CD4-positive, alpha-beta T cell treated with Interleukin-15 for 4 hours (primary cell): ENCODE measurements at regions not wholly inside any gene's neighbourhood (a gene's known extent, or its start where the extent isn't known, plus 50 kb on each side); places are given as distances from the start of the nearest gene placed in this dataset.
"Not testable (repeated sequence)": the region's sequence is repeated elsewhere in the genome, so short reads cannot be mapped to it uniquely, and the experiment has no call there.

Source experiments
- DNase-seq: peaks from one replicate; pipeline ENCODE4 v3.0.0-alpha.2; 2020; ENCODE audit warnings: low spot score

- DNase-seq: not testable (repeated sequence)
These were observed 142.1 kb downstream of the SPATA31A6 start for GRCh38 chr9:42325561-42325960.

DNA sequence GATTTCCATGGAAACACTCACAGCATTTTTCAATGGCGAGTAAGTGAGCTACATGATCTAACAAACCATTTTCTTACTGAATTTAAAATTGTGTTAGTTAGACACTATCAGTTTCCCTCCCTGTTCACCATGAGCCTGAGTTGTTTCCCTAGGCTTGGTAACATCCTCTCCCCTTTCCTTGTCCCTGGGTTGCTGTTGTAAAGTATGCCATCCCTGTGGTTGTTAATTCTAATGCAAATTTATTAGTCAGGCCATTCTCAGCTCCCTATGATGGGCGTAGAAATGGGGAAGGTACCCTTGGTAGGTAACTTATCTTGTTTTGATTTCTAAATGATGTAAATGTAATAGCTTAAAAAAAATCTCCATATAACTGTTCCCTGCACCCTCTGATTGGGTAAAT, 143.0 kb downstream of the SPATA31A6 start:
- not testable (repeated sequence) for DNase-seq

DNA sequence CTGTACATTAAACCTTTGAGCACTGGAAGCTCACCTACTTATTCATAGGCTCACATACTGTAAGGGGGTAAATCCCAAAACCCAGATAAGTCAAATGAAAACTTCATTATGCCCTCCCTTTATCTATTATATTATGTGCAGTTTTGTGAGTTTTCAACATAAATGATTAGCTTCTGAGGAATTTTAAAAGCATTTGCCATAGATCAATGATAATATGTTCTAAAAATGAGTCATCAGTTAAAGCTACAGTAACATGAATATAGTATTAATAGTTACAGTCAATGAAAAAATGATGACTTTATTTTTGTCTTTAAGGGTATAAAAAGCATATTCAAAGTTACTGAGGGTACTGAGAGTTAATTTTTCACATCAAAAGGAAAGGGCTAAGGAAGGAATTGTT, 151.9 kb downstream of the SPATA31A6 start:
- not testable (repeated sequence) for DNase-seq

DNA sequence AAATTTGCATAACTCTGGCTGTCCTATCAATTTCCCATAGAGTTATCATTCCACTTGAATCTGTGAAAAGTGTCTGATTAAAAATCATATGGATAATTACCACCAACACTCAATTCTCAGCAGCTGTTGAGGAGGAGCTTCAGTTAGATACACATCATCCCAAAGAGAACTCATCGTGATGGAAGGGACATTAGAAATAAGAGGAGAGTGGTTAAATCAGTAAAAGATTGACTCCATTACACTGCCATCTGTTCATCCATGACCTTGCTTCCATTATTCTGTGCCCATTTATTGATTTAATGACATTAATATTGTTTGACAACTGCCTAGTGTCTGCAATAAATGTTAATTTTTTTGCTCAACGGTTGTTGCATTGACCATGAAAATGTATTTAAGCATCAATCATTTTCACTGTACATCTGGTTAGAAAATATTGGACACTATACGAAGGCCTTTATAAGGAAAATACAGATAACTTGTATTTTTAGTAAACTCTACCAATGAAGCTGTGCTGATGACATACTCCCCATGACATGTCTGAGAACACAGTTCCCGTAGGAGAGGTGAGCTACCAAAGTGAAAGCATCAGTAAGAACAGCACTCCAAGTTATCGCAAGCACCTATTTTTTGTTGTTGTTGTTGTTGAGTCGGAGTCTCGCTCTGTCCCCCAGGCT, 152.7 kb downstream of the SPATA31A6 start:
- not testable (repeated sequence) for DNase-seq

DNA sequence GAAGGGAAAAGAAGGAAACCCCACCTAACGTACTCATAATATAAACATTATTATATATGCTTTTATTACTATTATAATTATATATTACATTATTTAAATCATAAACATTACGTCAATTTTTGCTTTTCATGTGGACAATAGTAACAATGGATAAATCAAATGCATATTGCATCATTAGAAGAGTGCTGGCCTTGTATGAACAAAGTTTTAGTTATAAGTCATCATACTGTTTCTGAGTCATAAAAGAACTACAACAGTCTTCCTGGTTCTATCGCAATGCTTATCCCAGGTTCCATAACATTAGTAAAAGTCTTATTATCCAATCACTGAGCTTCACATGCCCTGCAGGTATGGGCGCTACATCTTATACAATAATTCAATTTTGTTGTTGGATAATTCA, 154.8 kb downstream of the SPATA31A6 start:
- DNase-seq: not testable (repeated sequence)

- DNase-seq: not testable (repeated sequence)
These were observed 156.4 kb downstream of the SPATA31A6 start for GRCh38 chr9:42339671-42340434.

- not testable (repeated sequence) for DNase-seq
These were observed 156.9 kb downstream of the SPATA31A6 start for GRCh38 chr9:42340435-42340723.

GRCh38 chr9:42341860-42342259, 158.4 kb downstream of the SPATA31A6 start:
- DNase-seq: not testable (repeated sequence)

DNA sequence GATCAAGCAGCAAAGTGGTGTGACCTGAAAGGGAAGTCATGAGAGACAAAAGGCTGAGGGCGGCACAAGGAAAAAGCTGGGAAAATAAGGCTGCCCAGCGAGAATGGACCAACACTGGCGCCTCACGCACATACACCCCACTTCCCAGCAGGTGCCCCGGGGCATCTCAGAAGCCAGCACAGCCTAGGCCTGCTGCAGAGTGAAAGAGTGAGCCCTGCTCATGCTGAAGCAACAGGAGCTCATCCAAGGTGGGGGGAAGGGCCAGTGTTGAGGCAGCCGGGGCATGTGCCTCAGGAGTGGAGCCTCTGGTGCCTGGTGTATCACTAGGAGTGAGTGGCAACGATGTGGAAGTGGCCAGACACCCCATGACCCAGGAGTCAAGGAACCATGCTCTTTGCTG, 158.8 kb downstream of the SPATA31A6 start:
- not testable (repeated sequence) for DNase-seq

DNA sequence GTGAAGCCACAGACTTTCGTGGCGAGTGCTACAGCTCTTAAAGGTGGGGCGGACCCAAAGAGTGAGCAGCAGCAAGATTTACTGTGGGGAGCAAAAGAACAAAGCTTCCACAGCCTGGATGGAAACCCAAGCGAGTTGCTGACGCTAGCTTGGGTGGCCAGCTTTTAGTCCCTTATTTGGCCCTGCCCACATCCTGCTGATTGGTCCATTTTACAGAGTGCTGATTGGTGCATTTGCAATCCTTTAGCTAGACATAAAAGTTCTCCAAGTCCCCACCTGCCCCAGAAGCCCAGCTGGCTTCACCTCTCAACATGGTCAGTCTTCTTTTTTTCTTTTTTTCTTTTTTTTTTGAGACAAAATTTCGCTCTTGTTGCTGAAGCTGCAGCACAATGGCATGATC, 161.0 kb downstream of the SPATA31A6 start:
- DNase-seq: not testable (repeated sequence)

DNA sequence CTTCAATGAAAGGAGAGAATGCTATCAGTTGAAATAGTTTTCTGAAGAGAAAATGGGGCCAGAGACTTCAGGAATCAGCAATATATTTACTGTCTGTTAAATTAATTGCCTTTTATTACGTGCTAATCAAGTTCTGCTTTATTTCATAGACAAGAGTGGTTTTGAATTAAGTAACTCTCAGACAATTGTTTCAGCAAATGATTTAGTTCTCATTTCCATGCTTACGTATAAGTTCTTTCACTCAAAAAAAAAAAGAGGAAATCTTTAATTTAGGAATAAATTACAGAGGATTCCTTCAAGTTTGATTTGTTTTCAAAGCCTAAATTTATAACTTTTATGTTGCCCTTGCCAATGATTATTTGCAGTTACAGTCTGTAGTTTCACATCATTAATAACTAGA, 163.5 kb downstream of the SPATA31A6 start:
- not testable (repeated sequence) for DNase-seq

DNA sequence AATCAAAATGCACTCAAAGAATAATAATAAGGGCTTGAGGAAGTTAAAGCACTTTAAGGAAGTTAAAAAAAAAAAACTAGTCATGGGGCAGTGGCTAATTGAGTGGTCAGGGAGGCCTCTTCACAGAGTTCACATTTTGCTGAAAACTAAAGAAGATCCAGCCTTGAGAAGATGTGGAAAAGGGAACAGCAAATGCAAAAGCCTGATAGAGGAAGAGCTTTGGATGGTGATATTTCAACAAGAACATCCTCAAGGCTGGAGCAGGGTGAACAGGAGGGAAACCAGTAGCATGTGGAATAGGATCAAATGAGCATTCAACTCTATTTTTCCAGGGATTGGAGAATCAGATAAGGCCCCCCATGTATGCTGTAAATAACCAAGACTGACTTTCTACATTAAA, 165.7 kb downstream of the SPATA31A6 start:
- DNase-seq: not testable (repeated sequence)

DNA sequence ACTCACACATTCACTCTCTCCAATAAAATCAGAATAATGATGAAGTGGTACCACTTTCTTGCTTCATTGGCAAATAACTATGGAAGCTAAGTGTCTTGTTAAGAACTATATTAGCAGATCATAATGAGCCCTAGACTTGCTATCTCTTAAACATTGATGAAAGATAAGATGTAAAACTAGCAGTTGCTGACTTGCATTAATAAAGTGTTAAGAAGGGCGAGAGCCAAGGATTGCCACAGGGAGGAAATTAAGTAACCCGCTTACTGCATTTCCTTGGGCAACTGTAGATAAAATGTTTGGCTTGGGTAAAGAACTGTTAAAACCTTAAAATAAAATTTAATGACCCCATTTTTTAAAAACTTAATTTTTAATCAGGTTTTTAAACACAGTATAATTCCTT, 167.0 kb downstream of the SPATA31A6 start:
- DNase-seq: not testable (repeated sequence)

GRCh38 chr9:42357604-42358373, 174.3 kb downstream of the SPATA31A6 start:
- not testable (repeated sequence) for DNase-seq

DNA sequence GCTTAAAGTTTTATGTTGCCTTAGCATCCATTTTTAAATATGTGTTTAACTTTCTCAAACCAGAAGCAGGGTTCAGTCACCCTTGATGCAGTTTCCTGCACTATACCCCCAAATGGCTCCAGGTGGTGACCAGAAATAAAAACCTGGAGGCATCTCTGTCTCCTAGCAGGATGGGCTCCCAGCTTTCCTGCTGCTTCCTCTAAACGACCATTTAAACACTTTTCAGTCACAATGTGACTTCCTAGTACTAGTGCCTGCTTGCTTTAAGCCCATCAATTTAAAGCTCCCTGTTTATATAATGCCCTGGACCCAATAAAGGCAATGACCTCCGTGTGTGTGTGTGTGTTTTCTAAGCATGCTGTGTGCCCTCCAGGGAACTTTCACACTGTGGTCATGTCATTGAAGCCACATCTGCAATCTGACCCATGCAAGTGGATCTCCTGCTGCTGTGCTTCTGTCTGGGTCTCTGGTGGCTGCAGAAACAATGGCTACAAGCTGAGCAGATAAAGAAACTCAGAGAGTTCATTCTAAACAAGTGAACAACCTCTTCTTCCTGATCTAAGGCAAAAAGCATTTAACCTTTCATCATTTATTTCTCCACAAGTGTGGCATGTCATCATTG, 175.3 kb downstream of the SPATA31A6 start:
- not testable (repeated sequence) for DNase-seq

DNA sequence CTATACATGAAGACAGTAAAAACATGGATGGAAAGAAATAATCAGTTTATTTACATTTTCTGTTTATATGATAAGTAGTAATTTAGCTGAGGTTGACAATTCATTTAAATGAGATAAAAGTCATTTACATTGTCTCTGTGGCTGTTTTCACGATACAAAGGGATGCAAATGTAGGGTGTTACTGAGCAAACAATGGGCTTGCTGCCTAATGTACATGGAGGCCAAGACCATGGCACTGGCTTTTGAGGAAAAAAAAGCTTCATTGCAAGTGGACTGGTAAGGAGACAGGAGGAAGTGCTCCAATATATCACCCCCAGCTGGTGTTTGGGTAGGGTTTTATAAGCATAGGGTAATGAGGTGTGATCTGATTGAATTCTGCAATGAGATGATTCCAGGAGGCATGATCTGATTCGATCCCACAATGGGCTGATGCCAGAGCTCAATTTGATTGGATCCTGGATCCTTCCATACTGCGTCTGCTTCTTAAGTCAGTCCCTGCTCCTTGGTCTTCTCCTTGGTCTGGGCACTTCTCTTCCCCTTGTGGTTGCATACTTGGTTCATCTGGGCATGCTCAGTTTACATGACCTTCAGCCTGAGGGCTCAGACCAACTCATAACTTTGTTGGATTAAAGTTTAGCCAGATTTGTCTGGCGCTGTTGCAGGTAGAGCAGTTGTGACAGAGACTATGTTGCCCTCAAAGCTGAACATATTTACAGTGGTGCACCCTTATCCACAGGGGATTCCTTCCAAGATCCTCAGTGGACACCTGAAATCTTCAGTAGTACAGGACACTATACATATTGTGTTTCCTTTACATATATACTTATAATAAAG, 181.2 kb downstream of the SPATA31A6 start:
- not testable (repeated sequence) for DNase-seq

GRCh38 chr9:42365244-42365945, 181.9 kb downstream of the SPATA31A6 start:
- not testable (repeated sequence) for DNase-seq

DNA sequence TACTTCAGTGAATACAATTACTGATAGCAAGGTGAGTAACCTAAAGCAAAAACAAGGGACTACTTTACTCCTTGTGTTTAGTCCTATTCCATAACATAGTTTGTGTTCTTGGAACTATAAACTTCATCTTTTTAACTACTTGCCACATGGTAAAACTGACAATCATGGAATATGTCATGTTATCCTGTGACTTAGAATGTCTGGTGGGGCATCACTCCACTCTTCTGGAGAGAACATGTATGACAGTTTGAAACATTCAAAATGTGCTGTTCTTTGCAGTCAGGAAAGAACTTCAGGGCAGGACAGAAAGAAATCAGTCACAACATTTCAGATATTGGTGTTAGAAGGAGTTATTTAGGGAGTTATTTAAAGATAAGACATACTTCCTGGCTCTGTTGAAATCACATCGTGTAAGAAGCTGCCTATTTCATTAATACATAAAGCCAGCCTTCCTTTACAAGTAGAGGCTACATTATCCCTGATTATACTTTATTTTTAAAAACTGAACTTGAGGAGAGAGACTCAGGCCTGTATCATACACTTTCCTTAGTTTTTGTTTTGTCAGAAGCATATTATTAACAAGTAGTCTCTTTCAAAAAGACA, 184.9 kb downstream of the SPATA31A6 start:
- not testable (repeated sequence) for DNase-seq

DNA sequence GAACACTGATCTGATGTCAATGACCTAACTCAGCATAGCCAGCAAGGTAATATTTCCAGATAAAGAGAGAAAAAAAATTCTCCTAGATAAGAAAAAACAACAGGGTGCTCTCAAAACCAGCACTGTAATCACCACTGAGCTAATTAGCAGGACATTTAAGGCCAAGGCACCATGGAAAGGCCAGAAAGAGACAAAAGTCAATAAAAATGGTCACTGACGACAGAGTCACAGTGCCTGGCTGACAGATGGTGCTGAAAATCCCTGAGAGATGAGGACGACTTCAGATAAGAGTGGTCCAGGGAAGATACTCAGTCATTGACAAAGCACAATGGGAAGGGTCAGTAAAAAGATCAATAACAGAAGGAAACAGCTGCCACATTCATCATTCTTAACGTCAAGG, 186.7 kb downstream of the SPATA31A6 start:
- DNase-seq: not testable (repeated sequence)

- DNase-seq: not testable (repeated sequence)
These were observed 188.0 kb downstream of the SPATA31A6 start for GRCh38 chr9:42371417-42371816.
